ENCODE measurements at regions not wholly inside any gene's neighbourhood (a gene's known extent, or its start where the extent isn't known, plus 50 kb on each side); places are given as distances from the start of the nearest gene placed in this dataset.

- TF ChIP-seq CTCF (conservative IDR thresholded peaks at IDR 0.05; ENCODE audit: low read depth in 2 of 2) (no peak), EZH2 (IDR thresholded peaks at IDR 0.05; ENCODE audit: low read depth, unreplicated experiment) (no peak), ETS1 (IDR thresholded peaks at IDR 0.05) (no peak), EZH2phosphoT487 (IDR thresholded peaks at IDR 0.05; ENCODE audit: unreplicated experiment) (no peak), CREB1 (CRISPR knock-in tag; IDR thresholded peaks at IDR 0.05; ENCODE audit: low read depth) (no peak), POLR2AphosphoS5 (IDR thresholded peaks at IDR 0.05; ENCODE audit: low read depth) (no peak), JUNB (IDR thresholded peaks at IDR 0.05; ENCODE audit: unreplicated experiment) (no peak), ZNF462 (CRISPR knock-in tag; IDR thresholded peaks at IDR 0.05) (no peak), NANOG (IDR thresholded peaks at IDR 0.05; ENCODE audit: borderline replicate concordance) (no peak)
- TF ChIP-seq, protein P1, sequence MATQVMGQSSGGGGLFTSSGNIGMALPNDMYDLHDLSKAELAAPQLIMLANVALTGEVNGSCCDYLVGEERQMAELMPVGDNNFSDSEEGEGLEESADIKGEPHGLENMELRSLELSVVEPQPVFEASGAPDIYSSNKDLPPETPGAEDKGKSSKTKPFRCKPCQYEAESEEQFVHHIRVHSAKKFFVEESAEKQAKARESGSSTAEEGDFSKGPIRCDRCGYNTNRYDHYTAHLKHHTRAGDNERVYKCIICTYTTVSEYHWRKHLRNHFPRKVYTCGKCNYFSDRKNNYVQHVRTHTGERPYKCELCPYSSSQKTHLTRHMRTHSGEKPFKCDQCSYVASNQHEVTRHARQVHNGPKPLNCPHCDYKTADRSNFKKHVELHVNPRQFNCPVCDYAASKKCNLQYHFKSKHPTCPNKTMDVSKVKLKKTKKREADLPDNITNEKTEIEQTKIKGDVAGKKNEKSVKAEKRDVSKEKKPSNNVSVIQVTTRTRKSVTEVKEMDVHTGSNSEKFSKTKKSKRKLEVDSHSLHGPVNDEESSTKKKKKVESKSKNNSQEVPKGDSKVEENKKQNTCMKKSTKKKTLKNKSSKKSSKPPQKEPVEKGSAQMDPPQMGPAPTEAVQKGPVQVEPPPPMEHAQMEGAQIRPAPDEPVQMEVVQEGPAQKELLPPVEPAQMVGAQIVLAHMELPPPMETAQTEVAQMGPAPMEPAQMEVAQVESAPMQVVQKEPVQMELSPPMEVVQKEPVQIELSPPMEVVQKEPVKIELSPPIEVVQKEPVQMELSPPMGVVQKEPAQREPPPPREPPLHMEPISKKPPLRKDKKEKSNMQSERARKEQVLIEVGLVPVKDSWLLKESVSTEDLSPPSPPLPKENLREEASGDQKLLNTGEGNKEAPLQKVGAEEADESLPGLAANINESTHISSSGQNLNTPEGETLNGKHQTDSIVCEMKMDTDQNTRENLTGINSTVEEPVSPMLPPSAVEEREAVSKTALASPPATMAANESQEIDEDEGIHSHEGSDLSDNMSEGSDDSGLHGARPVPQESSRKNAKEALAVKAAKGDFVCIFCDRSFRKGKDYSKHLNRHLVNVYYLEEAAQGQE (IDR thresholded peaks at IDR 0.05; ENCODE audit: unreplicated experiment): no peak
These were observed 756.8 kb upstream of the CDH6 start for GRCh38 chr5:30436691-30437090.

Data from GM23338 (cell line).